HL-60 (cell line): ENCODE measurements at regions not wholly inside any gene's neighbourhood (a gene's known extent, or its start where the extent isn't known, plus 50 kb on each side); places are given as distances from the start of the nearest gene placed in this dataset.

Experiments
- CTCF ChIP-seq: IDR thresholded peaks from one replicate; pipeline ENCODE4 v1.5.1; 2011; ENCODE audit warnings: low read length, control low read depth, inconsistent platforms; ENCODE audit not compliant: insufficient read depth
- GABPA ChIP-seq: IDR thresholded peaks from 2 replicates; pipeline ENCODE4 v1.6.1; 2012; ENCODE audit warnings: low read depth

- TF ChIP-seq GABPA (no peak), CTCF (no peak)
Measured at GRCh38 chr12:90076851-90077319, 368.2 kb upstream of the ATP2B1 start.
